PFSK-1 (cell line): ENCODE measurements at regions not wholly inside any gene's neighbourhood (a gene's known extent, or its start where the extent isn't known, plus 50 kb on each side); places are given as distances from the start of the nearest gene placed in this dataset.

Source experiments
- POLR2AphosphoS5 ChIP-seq: IDR thresholded peaks from 2 replicates; pipeline ENCODE4 v1.6.1; 2012; ENCODE audit warnings: low read depth, mild to moderate bottlenecking, control low read depth, low read length, moderate library complexity
- SIN3A ChIP-seq: IDR thresholded peaks from 2 replicates; pipeline ENCODE4 v1.6.1; 2012; ENCODE audit warnings: mild to moderate bottlenecking, low read length, moderate library complexity, borderline replicate concordance; ENCODE audit not compliant: insufficient read depth
- TF ChIP-seq, protein P1 (sequence below), 2 experiments: IDR thresholded peaks; 2 replicates each; pipeline versions ENCODE4 v1.6.1 to v1.8.0; 2011 to 2012; ENCODE audit warnings: low read depth in 2 of 2, low read length in 2 of 2, control low read depth in 1 of 2, inconsistent platforms in 1 of 2, mild to moderate bottlenecking in 1 of 2, moderate library complexity in 1 of 2; ENCODE audit not compliant: insufficient read depth in 1 of 2

DNA sequence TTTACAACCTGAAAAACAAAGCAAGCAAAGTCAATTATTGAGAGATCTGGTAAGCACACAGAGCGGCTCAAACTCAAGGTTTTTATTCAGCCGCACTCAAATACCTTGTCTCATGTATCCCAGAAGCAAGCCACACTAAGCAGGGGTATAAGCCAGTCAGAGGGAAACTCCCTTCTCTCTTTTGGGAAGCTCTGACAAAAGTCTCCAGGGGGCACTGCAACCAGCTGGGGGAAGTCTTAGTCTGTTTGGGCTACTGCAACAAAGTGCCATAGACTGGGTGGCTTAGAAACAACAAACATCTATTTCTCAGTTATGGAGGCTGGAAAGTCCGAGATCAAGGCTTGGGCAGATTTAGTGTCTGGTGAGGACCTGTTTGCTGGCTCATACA lies 246.0 kb downstream of the ENC1 start:
- TF ChIP-seq SIN3A (no peak), POLR2AphosphoS5 (no peak)
- TF ChIP-seq, protein P1, sequence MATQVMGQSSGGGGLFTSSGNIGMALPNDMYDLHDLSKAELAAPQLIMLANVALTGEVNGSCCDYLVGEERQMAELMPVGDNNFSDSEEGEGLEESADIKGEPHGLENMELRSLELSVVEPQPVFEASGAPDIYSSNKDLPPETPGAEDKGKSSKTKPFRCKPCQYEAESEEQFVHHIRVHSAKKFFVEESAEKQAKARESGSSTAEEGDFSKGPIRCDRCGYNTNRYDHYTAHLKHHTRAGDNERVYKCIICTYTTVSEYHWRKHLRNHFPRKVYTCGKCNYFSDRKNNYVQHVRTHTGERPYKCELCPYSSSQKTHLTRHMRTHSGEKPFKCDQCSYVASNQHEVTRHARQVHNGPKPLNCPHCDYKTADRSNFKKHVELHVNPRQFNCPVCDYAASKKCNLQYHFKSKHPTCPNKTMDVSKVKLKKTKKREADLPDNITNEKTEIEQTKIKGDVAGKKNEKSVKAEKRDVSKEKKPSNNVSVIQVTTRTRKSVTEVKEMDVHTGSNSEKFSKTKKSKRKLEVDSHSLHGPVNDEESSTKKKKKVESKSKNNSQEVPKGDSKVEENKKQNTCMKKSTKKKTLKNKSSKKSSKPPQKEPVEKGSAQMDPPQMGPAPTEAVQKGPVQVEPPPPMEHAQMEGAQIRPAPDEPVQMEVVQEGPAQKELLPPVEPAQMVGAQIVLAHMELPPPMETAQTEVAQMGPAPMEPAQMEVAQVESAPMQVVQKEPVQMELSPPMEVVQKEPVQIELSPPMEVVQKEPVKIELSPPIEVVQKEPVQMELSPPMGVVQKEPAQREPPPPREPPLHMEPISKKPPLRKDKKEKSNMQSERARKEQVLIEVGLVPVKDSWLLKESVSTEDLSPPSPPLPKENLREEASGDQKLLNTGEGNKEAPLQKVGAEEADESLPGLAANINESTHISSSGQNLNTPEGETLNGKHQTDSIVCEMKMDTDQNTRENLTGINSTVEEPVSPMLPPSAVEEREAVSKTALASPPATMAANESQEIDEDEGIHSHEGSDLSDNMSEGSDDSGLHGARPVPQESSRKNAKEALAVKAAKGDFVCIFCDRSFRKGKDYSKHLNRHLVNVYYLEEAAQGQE (IDR thresholded peaks at IDR 0.05; ENCODE audit: insufficient read depth in 1 of 2, low read depth in 2 of 2, low read length in 2 of 2), result no peak
